Sigmoid colon (tissue), 4 donors: ENCODE measurements at regions not wholly inside any gene's neighbourhood (a gene's known extent, or its start where the extent isn't known, plus 50 kb on each side); places are given as distances from the start of the nearest gene placed in this dataset.

ENCODE experiments used
- EP300 ChIP-seq, 4 donors: sonication (generic); formaldehyde crosslinking; IDR thresholded peaks; one replicate each; pipeline ENCODE4 v1.6.1; 2017; ENCODE audit warnings: antibody characterized with exemption in 4 of 4
- POLR2A ChIP-seq, 2 donors: fragments of 450-650 bp; IDR thresholded peaks; one replicate each; pipeline ENCODE4 v1.6.1; 2016; ENCODE audit warnings: antibody characterized with exemption in 2 of 2, mild to moderate bottlenecking in 2 of 2, moderate library complexity in 2 of 2
- POLR2AphosphoS5 ChIP-seq, 4 donors: sonication (generic); formaldehyde crosslinking; IDR thresholded peaks; one replicate each; pipeline ENCODE4 v1.6.1; 2017; ENCODE audit warnings: antibody characterized with exemption in 4 of 4
- TF ChIP-seq, protein P1 (sequence below), 4 experiments: fragments of 450-650 bp in 3 of 4; fragments of 200-600 bp in 1 of 4; IDR thresholded peaks; one replicate each; pipeline ENCODE4 v1.5.1; 2016 to 2019; ENCODE audit warnings: antibody characterized with exemption in 4 of 4, mild to moderate bottlenecking in 3 of 4, moderate library complexity in 2 of 4

DNA sequence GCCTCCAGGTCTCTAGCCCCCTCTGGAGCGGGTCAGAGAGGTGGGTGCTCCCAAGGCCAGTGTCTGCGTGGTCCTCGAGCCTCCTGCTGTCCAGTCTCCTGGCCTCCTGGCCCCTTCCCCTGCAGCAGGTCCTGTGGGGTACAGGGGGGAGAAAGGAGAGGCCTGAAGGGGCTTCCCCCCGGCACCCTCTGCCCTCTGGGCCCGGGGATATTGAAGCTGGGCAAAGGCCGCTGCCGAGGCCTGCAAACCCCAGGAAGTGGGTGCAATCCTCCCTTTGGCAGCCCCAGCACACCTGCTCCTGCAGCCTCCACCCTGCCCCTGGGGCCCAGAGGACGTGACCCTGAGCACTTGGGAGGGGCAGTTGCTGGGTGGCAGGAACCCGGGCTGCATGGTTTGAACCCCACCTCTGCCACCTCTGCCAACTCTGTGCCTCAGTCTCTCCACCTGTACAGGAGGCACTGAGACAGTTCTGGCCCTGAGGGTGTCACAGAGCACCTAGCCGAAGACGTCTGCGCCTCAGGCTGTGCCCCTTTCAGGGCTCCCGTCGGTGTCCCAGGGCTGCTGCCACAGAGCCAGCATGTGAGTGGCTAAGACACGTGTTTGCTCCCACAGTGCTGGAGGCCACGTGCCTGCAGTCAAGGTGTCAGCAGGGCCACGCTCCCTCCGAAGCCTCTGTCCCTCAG lies 59.1 kb upstream of the INPP5A start:
- TF ChIP-seq POLR2AphosphoS5 (IDR thresholded peaks at IDR 0.05) (no peak), EP300 (IDR thresholded peaks at IDR 0.05) (no peak), POLR2A (IDR thresholded peaks at IDR 0.05) (no peak)
- TF ChIP-seq, protein P1, sequence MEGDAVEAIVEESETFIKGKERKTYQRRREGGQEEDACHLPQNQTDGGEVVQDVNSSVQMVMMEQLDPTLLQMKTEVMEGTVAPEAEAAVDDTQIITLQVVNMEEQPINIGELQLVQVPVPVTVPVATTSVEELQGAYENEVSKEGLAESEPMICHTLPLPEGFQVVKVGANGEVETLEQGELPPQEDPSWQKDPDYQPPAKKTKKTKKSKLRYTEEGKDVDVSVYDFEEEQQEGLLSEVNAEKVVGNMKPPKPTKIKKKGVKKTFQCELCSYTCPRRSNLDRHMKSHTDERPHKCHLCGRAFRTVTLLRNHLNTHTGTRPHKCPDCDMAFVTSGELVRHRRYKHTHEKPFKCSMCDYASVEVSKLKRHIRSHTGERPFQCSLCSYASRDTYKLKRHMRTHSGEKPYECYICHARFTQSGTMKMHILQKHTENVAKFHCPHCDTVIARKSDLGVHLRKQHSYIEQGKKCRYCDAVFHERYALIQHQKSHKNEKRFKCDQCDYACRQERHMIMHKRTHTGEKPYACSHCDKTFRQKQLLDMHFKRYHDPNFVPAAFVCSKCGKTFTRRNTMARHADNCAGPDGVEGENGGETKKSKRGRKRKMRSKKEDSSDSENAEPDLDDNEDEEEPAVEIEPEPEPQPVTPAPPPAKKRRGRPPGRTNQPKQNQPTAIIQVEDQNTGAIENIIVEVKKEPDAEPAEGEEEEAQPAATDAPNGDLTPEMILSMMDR (IDR thresholded peaks at IDR 0.05): no peak
